ENCODE measurements at regions not wholly inside any gene's neighbourhood (a gene's known extent, or its start where the extent isn't known, plus 50 kb on each side); places are given as distances from the start of the nearest gene placed in this dataset.

- TF ChIP-seq, protein P1, sequence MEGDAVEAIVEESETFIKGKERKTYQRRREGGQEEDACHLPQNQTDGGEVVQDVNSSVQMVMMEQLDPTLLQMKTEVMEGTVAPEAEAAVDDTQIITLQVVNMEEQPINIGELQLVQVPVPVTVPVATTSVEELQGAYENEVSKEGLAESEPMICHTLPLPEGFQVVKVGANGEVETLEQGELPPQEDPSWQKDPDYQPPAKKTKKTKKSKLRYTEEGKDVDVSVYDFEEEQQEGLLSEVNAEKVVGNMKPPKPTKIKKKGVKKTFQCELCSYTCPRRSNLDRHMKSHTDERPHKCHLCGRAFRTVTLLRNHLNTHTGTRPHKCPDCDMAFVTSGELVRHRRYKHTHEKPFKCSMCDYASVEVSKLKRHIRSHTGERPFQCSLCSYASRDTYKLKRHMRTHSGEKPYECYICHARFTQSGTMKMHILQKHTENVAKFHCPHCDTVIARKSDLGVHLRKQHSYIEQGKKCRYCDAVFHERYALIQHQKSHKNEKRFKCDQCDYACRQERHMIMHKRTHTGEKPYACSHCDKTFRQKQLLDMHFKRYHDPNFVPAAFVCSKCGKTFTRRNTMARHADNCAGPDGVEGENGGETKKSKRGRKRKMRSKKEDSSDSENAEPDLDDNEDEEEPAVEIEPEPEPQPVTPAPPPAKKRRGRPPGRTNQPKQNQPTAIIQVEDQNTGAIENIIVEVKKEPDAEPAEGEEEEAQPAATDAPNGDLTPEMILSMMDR (IDR thresholded peaks at IDR 0.05; ENCODE audit: insufficient read depth, low read length) = no peak
- TF ChIP-seq POLR2AphosphoS5 (IDR thresholded peaks at IDR 0.05; ENCODE audit: low read depth) = no peak
These were observed 135.0 kb upstream of the SNX2 start for GRCh38 chr5:122639864-122640263.
